ENCODE measurements at regions not wholly inside any gene's neighbourhood (a gene's known extent, or its start where the extent isn't known, plus 50 kb on each side); places are given as distances from the start of the nearest gene placed in this dataset.

GRCh38 chr14:26395726-26396125 lies 202.1 kb downstream of the NOVA1 start:
- no peaks in the 10 kb centered on the region for H3K4me1 ChIP-seq
- 79 to 85% methylated on average over 1 of the region's 1 CpG for WGBS, 2 donors
- no peak for DNase-seq
- intact Hi-C loops (cut with DNase I), result no loop called here
- no peak overlapping the region for H3K4me3 ChIP-seq (replicated peaks in 1 of 3)
- no peak for TF ChIP-seq POLR2A (IDR thresholded peaks at IDR 0.05)
- H3K27me3 ChIP-seq, result no peaks in the 10 kb centered on the region
- no peaks in the 10 kb centered on the region for H3K36me3 ChIP-seq
- no peak overlapping the region for H3K27ac ChIP-seq
- H3K9me3 ChIP-seq, result no peaks in the 10 kb centered on the region

GRCh38 chr14:26394150-26394810 lies 203.6 kb downstream of the NOVA1 start:
- Histone ChIP-seq H3K27me3 (no peaks in the 10 kb centered on the region), H3K27ac (no peak overlapping the region), H3K36me3 (no peaks in the 10 kb centered on the region), H3K9me3 (no peaks in the 10 kb centered on the region), H3K4me3 (replicated peaks in 1 of 3) (no peak overlapping the region), H3K4me1 (no peaks in the 10 kb centered on the region)
- intact Hi-C loops (cut with DNase I), result no loop called here
- TF ChIP-seq POLR2A (IDR thresholded peaks at IDR 0.05), result no peak
- TF ChIP-seq CTCF (IDR thresholded peaks at IDR 0.05), result peak in 4 of 6 experiments; percentile 10 to 47 (median 46)
- no peak for DNase-seq
- 42 to 44% methylated on average over 4 of the region's 4 CpGs for WGBS, 2 donors

- H3K27ac ChIP-seq, result no peak overlapping the region
- intact Hi-C loops (cut with DNase I), result no loop called here
- DNase-seq, result no peak
- no peak overlapping the region for H3K4me3 ChIP-seq (replicated peaks in 1 of 3)
- H3K9me3 ChIP-seq, result no peaks in the 10 kb centered on the region
- TF ChIP-seq POLR2A (IDR thresholded peaks at IDR 0.05) (no peak), CTCF (IDR thresholded peaks at IDR 0.05) (no peak)
- WGBS, 2 donors, result 78 to 87% methylated on average over 7 of the region's 7 CpGs
- no peaks in the 10 kb centered on the region for H3K36me3 ChIP-seq
- H3K4me1 ChIP-seq, result no peaks in the 10 kb centered on the region
- no peaks in the 10 kb centered on the region for H3K27me3 ChIP-seq
Observed at GRCh38 chr14:26392498-26392897, 205.3 kb downstream of the NOVA1 start.

GRCh38 chr14:26389646-26390508 lies 208.0 kb downstream of the NOVA1 start:
- WGBS, 2 donors, result 61 to 72% methylated on average over 2 of the region's 2 CpGs
- Histone ChIP-seq H3K27ac (no peak overlapping the region), H3K4me3 (replicated peaks in 1 of 3) (no peak overlapping the region), H3K4me1 (no peaks in the 10 kb centered on the region), H3K36me3 (no peaks in the 10 kb centered on the region), H3K9me3 (no peaks in the 10 kb centered on the region), H3K27me3 (no peaks in the 10 kb centered on the region)
- no peak for TF ChIP-seq CTCF (IDR thresholded peaks at IDR 0.05)
- TF ChIP-seq POLR2A (IDR thresholded peaks at IDR 0.05), result no peak
- no peak for DNase-seq
- intact Hi-C loops (cut with DNase I), result no loop called here

GRCh38 chr14:26385310-26385709 lies 212.5 kb downstream of the NOVA1 start:
- no peaks in the 10 kb centered on the region for H3K4me1 ChIP-seq
- no peaks in the 10 kb centered on the region for H3K27me3 ChIP-seq
- no peaks in the 10 kb centered on the region for H3K9me3 ChIP-seq
- H3K27ac ChIP-seq, result no peak overlapping the region
- H3K36me3 ChIP-seq, result no peaks in the 10 kb centered on the region
- DNase-seq, result no peak
- no peak overlapping the region for H3K4me3 ChIP-seq (replicated peaks in 1 of 3)
- WGBS, 2 donors, result 85 to 91% methylated on average over 3 of the region's 3 CpGs
- no peak for TF ChIP-seq POLR2A (IDR thresholded peaks at IDR 0.05)
- intact Hi-C loops (cut with DNase I), result no loop called here
